Glomerular visceral epithelial cell (primary cell): ENCODE measurements at regions not wholly inside any gene's neighbourhood (a gene's known extent, or its start where the extent isn't known, plus 50 kb on each side); places are given as distances from the start of the nearest gene placed in this dataset.

Experiments used
- DNase-seq: peaks from one replicate; pipeline ENCODE4 v3.0.0-alpha.2; 2016; ENCODE audit errors: extremely low spot score

DNA sequence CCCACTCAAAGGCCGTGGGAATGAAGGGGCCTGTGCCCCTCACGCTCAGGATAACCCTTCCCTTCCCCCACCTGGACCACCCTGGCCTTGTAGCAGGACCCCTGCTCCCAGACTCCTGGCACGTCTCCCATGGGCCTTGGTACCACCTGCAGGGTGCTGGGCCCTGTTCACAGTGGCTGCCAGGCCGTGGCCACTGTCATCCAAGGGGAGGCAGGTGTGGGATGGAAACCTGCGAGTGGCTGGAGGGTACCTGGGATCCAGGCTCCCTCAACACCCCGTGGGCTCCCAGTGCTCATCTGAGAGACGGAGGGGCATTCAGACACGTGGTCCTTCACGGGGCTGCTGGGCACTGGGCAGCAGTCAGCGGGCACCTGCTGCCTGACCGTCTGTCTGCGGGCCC, 75.6 kb upstream of the CIBAR2 start:
- no peak for DNase-seq

DNA sequence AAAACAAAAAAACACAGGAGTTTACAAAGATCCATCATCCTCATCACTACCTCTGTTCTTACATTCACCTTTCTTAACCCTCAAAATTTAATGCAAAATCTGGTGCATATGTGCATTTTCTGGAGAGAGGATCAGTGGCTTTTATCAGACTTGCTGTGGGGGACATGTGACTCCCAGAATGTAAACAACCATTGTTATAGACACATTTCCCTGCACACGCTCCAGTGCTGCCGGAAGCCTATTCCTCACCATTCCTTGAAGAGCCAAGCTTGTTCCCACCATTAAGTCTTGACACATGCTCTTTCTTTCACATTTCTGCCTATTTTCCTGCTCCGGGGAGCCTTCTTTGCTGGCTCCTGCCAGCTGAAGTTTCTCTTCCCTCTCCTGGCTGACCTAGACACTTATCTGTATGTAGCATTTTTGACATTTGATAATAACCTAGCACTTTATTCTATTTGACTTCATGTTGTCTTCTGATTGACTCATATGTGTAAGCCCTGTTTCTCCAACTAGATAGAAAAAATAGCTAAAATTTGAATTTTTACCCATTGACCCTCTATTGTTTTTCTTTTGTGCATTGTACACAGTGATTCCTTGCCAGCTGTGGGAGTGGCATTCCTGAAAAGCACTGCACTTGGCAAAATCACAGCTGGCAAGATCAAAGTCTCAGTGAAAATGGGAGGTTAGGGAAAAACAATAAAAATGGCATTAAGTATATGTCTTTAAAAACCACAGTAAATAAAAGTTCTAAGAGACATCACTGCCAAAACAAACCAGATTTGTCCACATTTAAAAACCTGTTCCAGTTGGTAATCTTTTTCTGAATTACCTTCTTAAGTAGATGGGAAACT, 76.8 kb upstream of the CIBAR2 start:
- DNase-seq: no peak

DNA sequence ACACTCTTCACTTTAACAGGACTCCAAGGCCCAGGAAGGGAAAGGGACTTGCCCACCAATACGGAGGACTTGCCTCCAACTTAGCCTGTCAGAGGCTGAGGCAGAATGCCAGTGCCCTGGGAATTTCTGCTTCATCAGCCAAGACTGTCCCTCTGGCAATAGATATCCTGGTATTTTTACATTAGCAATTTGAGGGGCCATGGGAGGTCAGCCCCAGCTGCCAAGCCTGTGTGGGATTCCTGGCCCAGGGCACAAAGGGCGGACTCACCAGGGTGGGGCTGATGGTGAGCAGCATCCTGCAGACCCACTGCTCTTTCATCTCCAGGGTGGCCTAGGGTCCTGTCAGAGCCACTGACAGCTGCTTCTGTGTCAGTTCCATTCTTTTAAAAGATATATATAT, 78.3 kb upstream of the CIBAR2 start:
- no peak for DNase-seq

DNA sequence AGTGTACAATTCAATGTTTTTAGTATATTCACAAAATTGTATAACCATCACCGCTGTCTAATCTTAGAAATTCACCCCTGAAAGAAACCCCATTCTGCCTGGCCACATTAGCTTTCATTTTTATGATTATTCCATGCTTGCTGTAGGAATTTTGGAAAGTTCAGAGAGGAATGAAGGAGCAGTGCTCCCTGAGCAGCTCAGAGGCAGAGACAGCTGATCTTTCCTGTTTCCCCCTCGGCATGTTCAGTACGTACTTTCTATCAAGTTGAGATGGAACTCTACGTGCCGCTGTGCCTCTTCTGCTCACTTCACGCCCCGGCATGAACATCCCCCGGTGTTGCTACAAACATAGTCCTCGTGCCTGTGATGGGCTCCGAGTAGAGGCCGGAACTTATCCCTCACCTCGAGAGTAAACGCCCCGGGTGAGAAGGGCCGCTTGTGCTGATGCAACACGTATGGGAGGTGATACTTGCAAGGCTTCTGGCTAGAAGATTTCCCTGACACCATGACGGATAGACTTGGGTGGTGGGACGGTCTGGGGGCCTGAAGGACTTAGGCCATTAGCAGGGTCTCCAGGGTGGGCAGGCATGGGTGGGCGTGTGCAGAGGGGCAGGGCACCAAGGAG, 79.2 kb upstream of the CIBAR2 start:
- no peak for DNase-seq

DNA sequence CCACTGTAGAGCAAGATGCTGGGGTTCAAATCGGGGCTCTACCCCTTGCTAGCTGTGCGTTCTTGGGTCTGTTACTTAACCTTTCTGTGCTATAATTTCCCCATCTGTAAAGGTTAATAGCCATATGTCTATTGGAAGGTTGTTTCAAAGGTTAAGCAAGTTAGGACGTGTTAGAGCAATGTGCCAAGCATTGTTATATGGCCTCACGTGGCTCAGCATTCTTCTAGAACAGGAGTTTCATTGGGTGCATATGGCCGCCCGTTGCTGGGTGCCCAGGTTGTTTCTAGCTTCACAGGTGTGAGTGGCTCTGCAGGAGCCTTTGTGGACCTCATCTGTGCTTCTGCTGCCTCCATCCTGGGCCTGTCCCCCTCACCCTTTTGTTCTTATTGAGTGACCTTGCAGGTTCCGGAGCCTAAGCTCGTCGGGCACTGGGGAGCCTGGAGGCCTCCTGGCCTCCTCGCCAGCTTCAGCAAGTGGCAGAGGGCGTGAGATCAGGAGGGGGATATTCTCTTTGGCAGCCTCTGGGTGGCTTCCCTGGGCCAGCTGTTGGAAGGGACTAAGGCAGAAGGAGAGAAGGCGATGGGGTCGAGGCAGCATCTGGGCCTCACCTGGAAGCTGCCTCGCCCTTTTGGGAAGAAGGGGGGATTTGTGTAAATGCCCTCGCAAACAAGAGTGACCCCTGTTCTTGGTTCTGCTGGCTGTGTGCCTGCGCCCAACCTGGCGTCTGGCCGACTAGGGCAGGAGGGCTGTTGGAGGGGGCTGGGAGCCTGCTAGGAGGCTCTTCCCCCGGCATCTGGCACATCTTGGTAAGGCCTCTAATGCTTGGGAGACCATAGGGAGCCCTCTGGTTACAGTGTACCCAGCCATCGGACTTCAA, 80.2 kb upstream of the CIBAR2 start:
- no peak for DNase-seq

DNA sequence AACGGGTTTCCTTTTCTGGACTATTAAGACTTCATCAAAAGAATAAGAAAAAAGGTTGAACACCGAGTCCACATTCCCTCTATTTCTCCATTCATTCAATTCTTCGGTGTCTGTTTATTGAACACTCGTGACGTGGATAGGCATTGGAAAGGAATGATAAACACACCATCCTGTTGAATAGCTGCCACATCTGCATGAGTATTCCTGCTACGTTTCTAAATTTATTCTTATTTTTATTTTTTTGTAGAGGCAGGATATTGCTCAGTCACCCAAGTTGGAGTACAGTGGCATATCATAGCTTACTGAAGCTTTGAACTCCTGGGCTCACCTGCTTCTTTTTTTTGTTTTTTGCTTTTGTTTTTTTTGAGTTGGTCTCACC, 80.8 kb upstream of the CIBAR2 start:
- no peak for DNase-seq

DNA sequence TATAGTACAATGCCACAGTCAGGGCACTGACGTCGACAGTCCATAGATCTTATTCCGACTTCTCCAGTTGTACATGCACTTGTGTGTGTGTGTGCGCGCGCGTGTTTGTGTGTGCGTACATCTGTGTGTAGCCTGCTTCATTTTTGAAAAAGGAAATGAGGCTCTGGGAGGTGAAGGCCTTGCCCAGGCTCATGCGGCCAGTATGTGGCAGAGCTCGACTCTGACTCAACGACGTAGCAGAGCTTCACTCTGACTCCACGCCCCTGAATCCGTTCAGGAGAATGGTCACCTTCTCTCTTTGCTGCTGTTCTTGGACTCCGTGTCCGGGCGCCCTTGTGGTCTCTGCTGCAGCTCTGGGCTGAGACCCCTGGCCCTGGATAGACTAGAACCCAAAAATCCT, 81.6 kb upstream of the CIBAR2 start:
- no peak for DNase-seq

DNA sequence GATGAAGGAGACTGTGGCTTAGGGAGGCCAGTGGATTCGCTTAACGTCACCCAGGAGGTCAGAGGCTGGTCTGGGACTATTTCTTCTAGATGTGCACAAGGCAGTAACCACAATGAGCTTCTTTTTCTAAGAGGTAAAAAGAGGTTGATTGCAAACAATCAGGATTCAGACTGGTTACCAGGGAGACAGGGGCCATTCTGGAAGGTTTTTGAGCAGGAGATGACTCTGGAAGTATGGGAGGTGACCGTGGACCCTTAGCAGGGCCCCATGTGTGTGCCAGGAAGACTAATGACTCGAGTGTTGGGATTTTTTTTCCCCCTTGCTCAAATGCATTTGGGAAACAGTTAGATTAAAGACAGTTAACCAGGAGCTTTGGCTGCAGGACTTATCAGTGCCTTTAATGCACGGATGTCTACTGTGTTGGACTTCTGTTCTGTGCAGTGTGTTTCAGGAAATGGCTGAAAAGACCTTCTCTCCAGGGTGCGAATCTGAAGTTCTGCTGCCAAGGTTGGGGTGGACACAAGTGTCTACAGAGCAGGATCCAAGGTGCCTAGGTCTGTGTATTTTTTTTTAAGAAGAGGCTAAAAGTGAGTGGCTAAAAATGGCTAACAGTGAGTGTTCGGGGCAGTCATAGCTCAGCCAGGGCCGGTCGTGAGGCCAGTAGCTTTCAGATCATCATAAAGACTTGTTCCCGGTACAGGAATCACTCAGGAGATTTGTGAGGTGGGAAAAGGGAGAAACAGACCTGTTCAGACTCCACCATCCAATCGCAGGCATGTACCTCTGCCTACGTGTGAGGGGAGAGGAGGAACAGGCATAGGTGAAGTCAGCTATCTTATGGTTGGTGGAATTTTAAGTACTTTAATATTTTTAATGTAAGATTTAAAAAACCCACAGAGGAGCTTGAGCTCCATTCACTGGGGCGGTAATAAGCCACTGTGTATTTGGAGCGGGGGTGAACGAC, 82.3 kb upstream of the CIBAR2 start:
- DNase-seq: no peak

DNA sequence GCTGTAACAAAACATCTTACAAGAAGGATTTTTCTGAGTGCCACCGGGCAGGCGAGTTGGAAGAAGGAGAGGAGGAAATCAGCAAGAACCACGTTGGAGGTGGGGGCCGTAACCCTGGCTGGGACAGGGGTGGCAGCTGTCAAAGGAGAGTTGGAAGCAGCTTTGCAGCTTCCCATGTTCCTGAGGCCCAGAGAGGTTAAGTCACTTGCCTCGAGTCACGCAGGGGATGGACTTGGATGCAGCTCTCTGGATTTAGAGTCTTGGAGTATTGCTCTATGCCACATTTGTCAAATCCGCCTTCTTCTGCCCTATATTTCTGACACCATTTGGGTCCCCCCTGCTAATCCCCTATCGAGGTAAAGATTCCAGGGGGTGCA, 83.0 kb upstream of the CIBAR2 start:
- DNase-seq: no peak

DNA sequence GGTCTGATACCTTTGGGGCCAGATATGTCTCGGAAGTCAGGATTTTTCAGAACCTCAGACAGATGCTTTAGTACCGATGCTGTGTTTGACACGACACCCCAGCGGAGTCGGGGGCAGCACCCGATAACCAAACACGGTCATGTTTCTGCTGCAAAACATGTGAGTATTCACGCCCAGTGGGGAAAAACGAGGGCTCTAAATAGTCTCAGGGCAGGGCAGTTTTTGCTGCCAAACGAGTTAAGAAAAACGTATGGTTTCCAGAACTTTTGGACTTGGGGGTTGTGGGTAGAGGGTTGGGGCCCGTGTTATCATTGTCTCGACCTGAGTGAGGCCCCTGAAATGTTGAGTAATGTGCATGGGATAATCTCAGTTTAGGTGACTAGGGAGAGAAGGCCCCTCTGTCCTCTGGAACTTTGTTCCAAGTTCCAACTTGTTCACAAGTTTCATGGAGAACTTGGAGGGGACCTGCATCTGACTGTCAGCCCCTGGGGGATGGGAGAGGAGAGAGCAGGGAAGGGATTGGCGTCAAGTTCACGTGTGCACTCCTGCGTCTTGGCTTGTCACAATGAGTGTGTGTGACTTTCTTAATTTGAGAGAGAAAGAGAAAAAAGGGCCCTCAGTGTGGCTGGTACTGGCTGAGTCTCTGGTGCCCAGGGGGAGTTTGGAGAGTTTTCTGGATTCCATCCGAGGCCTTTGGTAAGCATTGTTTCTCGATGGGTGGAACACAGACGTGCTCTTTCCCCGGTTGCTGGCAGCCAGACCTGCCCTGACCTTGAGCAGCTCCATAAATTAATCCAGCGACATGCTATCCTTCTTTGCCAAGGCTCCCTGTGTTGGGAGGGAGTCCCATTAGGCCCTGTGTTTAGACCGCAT, 83.9 kb upstream of the CIBAR2 start:
- DNase-seq: no peak

DNA sequence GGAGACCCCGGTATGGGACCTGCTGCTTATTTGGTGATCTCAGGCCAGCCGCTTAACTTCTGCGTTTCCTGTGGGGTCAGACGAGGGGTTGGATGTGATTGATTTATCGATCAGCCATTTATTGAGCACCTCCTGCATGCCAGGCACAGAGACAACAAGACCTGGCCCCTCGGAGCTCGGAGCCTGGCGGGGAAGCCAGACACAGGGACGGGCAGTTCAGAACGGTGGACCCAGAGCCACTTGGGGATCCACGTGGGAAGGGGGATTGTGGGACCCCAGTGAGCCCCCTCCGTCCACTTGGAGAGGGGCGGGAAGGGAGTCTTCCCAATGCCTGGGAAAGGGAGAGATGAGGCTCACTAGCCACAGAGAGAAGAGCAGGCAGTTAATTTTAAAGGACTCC, 84.7 kb upstream of the CIBAR2 start:
- DNase-seq: no peak

DNA sequence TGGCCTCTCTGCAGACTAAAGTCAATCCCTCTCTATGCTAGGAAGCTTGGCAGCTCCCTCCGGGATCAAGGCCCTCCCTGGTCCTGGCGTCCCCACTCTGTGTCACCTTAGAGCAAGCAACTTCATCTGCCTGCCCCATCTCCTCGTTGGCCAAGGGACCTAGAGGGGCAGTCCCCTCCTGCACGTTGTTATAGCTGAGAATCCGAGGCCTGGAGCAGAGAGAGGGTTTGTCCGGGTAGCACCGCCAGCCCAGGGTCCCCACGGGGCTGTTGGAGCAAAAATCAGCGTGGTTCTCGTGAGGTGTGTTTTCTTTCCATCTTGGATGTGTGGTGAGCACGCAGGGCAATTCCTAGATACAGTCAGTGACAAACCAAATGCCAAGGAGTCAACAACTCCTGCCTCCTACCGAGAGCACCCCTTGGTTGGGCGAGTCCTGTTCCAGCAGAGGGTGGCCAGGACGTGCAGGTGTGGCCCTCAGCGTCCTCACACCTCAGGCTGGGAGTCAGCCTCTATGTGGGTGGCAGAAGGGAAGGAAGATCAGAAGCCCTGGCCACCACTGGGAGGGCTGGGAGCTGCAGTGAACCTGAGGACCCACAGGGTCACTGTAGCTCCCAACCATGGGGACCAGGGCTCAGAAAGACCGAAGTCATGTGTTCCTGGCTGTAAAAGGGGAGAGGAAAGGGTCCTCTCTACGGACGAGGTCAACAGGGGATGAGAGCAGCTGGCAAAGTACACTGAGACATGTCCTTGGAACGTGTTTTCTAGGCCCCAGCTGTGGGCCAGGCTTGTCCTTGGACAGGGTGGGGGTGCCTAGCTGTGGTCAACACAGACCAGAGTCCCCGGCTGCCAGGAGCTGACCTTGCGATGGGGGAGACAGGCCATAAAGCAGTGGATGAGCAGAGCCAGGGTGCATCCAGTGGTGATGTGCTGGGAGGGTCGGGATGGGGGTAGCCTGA, 85.6 kb upstream of the CIBAR2 start:
- no peak for DNase-seq

DNA sequence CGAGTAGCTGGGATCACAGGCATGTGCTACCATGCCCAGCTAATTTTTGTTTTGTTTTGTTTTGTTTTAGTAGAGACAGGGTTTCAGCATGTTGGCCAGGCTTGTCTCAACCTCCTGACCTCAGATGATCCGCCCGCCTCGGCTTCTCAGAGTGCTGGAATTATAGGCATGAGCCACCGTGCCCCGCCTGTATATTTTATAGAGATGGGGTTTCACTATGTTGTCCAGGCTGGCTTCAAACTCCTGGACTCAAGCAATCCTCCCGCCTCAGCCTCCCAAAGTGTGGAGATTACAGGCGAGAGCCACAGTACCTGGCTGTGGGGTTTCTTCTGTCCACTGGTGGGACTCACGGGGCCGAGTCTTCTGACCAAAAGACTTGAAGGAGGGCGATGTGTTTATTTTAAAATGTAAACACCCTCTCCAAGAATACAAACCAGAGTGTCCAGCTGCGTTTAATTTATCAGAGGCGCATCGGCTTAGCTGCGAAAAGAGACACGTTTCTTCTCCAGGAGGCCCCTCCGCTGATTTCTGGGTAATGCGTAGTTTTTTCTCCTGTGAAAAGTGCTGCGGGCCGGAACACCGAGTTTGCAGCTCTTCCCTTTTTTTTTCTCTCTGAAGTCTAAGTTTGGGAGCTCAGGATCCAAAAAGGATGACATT, 86.9 kb upstream of the CIBAR2 start:
- DNase-seq: peak; percentile 7

DNA sequence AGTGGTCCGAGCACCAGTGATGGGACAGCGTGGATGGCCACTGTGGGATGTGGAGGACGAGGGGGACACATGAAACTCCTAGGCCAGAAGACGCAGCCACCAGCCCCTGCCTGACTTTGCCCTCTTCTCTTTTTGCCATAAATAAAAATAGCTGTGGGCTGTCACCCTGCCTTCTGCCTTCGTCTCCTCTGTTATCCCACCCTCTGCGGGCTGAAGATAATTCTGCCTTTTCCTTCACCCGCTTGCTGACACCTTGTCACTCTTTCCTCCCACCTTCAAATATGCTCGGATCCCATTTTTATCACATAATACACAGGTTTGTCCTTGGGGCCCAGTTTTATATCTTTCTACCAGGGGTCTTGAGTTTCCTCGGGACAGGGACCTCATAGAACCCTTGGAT, 87.6 kb upstream of the CIBAR2 start:
- no peak for DNase-seq

DNA sequence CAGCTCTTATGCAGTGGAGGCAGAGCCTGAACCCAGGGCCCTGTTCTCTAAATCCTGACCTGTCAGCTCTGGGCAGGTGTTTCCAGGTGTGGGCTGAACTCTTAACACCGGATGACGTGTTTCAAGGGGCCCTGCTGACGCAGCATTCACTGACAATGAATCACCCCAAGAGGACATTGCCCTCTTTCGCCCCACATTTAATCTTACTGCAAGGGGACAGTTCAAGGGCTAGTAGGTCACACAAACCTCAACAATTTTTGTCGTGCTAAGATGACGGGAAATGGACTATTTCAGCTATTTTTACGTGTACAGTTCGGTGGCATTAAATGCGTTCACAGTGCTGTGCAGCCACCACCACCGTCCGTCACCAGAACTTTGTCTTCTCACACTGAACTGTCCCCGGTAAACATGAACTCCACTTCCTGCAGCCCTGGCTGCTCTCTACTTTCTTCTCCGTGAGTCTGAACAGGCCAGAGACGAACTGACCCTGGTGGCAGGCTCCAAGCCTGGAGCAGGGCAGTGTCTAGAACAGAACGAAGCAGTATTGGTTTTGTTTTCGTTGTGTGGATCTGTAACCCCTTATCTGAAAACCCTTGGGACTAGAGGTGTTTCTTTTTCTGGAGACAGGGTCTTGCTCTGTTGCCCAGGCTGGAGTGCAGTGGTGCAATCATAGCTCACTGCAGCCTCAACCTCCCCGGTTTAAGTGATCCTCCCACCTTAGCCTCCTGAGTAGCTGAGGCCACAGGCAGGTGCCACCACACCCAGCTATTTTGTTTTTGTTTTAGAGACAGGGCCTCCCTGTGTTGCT, 88.4 kb upstream of the CIBAR2 start:
- no peak for DNase-seq

DNA sequence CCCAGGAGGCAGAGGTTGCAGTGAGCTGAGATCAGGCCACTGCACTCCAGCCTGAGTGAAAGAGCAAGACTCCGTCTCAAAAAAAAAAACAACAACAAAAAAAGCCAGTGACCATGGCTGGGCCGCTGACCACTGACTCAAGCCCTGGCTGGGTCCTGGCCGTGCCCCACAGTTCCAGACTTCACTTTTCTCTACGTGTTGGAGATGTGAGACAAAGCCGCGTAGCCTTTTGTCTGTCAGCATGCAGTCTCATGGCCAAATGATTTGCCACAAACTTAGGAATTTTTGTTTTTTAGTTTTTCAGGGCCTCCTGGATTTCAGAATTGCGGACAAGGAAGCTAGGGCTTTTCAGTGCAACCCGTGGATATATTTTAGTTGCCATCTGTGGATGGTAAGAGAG, 89.3 kb upstream of the CIBAR2 start:
- DNase-seq: no peak

DNA sequence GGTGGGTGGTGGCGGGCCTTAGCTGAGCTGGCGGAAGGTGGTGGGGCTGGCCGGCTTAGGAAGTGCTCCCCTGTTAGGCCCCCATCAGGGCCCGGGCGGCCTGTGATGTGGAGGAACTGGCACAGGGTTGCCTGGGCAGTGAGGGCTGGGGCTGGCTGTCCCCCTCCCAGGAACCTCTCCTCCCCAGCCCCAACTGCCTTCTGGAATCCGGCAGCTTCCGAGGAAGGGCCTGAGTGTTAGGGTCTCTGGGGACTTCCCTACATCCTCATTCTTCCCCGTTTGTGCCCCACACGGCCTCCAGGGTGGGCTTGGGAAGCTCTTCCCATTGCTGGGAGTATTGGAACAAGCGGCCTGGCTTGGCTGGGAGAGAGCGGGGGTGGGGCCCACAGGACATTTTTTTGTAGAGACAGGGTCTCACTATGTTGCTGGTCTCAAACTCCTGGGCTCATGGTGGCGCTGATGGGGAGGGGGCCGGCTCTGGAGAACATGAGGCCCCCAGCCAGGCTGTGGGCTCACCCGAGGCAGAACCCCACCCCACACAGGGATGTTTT, 89.9 kb upstream of the CIBAR2 start:
- DNase-seq: no peak
